ENCODE measurements at regions not wholly inside any gene's neighbourhood (a gene's known extent, or its start where the extent isn't known, plus 50 kb on each side); places are given as distances from the start of the nearest gene placed in this dataset.

DNA sequence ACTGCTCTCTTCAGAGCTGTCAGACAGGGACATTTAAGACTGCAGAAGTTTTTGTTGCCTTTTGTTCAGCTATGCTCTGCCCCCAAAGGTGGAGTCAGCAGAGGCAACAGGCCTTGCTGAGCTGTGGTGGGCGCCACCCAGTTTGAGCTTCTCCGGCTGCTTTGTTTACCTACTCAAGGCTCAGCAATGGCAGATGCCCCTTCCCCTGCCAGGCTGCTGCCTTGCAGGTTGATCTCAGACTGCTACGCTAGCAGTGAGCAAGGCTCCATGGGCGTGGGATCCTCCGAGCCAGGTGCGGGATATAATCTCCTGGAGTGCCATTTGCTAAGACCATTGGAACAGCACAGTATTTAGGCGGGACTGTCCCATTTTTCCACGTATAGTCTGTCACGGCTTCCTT, 371.4 kb upstream of the AMOT start (continued):
- TF ChIP-seq, protein P1, sequence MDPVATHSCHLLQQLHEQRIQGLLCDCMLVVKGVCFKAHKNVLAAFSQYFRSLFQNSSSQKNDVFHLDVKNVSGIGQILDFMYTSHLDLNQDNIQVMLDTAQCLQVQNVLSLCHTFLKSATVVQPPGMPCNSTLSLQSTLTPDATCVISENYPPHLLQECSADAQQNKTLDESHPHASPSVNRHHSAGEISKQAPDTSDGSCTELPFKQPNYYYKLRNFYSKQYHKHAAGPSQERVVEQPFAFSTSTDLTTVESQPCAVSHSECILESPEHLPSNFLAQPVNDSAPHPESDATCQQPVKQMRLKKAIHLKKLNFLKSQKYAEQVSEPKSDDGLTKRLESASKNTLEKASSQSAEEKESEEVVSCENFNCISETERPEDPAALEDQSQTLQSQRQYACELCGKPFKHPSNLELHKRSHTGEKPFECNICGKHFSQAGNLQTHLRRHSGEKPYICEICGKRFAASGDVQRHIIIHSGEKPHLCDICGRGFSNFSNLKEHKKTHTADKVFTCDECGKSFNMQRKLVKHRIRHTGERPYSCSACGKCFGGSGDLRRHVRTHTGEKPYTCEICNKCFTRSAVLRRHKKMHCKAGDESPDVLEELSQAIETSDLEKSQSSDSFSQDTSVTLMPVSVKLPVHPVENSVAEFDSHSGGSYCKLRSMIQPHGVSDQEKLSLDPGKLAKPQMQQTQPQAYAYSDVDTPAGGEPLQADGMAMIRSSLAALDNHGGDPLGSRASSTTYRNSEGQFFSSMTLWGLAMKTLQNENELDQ (CRISPR knock-in tag; IDR thresholded peaks at IDR 0.05; ENCODE audit: borderline replicate concordance) = no peak

DNA sequence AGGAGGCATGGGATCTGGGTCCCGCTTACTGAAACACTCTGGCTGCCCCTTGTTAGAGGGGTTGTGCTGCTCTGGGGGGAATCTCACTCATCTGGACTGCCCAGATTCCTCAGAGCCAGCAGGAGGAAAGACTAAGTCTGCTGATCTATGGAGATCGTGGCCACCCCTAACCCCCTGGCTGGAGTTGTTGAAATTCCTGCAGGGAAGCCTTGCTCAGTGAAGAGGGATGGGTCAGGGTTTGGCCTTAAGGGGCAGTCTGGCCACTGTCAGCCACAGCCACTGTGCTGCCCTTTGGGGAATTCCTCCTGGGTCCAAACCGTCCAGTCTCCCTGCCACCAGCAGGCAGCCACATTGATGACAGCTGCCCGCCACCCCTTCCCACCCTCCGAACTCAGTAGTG, 362.0 kb upstream of the AMOT start:
- ChIA-PET POLR2A (interaction anchor here (0.6 kb wide), 1 partner anchor 17 kb away, joined by 3 read pairs; no protein-coding TSS in a partner anchor), CTCF (ENCODE audit: low intra/inter-chr PET ratio) (no interaction called here)
- no peak for ATAC-seq
- Histone ChIP-seq H4K20me1 (replicated peaks; ENCODE audit: control insufficient read depth, insufficient read depth, low read length) (no peaks in the 10 kb centered on the region), H3K27me3 (ENCODE audit: control insufficient read depth in 2 of 2, insufficient read depth in 2 of 2, low read length in 2 of 2) (no peaks in the 10 kb centered on the region), H3K4me2 (ENCODE audit: insufficient read depth, low read length) (no peak overlapping the region), H3K27ac (ENCODE audit: extremely low read depth, low read depth, low read length) (no peak overlapping the region), H3K79me2 (ENCODE audit: control insufficient read depth, insufficient read depth, low read length) (no peaks in the 10 kb centered on the region), H2AFZ (ENCODE audit: low read depth, low read length) (no peak overlapping the region), H3K9me1 (ENCODE audit: control insufficient read depth, insufficient read depth, low read length) (no peaks in the 10 kb centered on the region), H3K4me3 (no peak overlapping the region), H3K9ac (ENCODE audit: insufficient read depth in 1 of 2, low read depth in 2 of 2, low read length in 2 of 2) (no peak overlapping the region), H3K36me3 (ENCODE audit: control insufficient read depth, insufficient read depth, low read length) (no peaks in the 10 kb centered on the region), H3K4me1 (replicated peaks in 1 of 2; ENCODE audit: control insufficient read depth in 2 of 2, insufficient read depth in 2 of 2, low read length in 2 of 2) (no peaks in the 10 kb centered on the region), H3K9me3 (replicated peaks; ENCODE audit: control insufficient read depth, insufficient read depth, low read depth, low read length) (no peaks in the 10 kb centered on the region)
- WGBS (ENCODE audit: insufficient coverage, low coverage, missing lambda C conversion rate) = 0% methylated on average over 3 of the region's 5 CpGs
- no peak for DNase-seq (ENCODE audit: extremely low read depth in 1 of 4, low spot score in 3 of 4)
- intact Hi-C loops (cut with micrococcal nuclease) (no loop called here), in situ Hi-C loops (cut with MboI) (no loop called here)
- no peak for FAIRE-seq
- BruUV-seq (replicated peaks) = no TSS peak
- TF ChIP-seq SRSF9 (IDR thresholded peaks at IDR 0.05; ENCODE audit: borderline replicate concordance, low read depth, low read length) (no peak), CBFA2T2 (conservative IDR thresholded peaks at IDR 0.05) (no peak), COPS2 (conservative IDR thresholded peaks at IDR 0.05) (no peak), POLR2B (IDR thresholded peaks at IDR 0.05; ENCODE audit: low read depth, partially characterized antibody) (no peak), SRSF7 (optimal IDR thresholded peaks at IDR 0.05; ENCODE audit: low read depth, low read length) (no peak)
- TF ChIP-seq, protein P2, sequence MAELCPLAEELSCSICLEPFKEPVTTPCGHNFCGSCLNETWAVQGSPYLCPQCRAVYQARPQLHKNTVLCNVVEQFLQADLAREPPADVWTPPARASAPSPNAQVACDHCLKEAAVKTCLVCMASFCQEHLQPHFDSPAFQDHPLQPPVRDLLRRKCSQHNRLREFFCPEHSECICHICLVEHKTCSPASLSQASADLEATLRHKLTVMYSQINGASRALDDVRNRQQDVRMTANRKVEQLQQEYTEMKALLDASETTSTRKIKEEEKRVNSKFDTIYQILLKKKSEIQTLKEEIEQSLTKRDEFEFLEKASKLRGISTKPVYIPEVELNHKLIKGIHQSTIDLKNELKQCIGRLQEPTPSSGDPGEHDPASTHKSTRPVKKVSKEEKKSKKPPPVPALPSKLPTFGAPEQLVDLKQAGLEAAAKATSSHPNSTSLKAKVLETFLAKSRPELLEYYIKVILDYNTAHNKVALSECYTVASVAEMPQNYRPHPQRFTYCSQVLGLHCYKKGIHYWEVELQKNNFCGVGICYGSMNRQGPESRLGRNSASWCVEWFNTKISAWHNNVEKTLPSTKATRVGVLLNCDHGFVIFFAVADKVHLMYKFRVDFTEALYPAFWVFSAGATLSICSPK (IDR thresholded peaks at IDR 0.05; ENCODE audit: borderline replicate concordance) = no peak

Data from K562 (cell line).